Esophagus squamous epithelium (tissue), 4 donors: ENCODE measurements at regions not wholly inside any gene's neighbourhood (a gene's known extent, or its start where the extent isn't known, plus 50 kb on each side); places are given as distances from the start of the nearest gene placed in this dataset.

Experiments
- POLR2A ChIP-seq, 4 donors: fragments of 450-650 bp; IDR thresholded peaks; one replicate each; pipeline ENCODE4 v1.6.1; 2017; ENCODE audit warnings: antibody characterized with exemption in 4 of 4, mild to moderate bottlenecking in 4 of 4, moderate library complexity in 3 of 4
- TF ChIP-seq, protein P1 (sequence below), 6 experiments: fragments of 450-650 bp in 4 of 6; fragments of 200-600 bp in 2 of 6; sonication (generic) in 2 of 6; IDR thresholded peaks; one replicate each; pipeline ENCODE4 v1.5.1; 2016 to 2019; ENCODE audit warnings: antibody characterized with exemption in 6 of 6, mild to moderate bottlenecking in 4 of 6, moderate library complexity in 4 of 6

GRCh38 chr12:75662511-75663159 lies 151.2 kb upstream of the KRR1 start:
- TF ChIP-seq, protein P1, sequence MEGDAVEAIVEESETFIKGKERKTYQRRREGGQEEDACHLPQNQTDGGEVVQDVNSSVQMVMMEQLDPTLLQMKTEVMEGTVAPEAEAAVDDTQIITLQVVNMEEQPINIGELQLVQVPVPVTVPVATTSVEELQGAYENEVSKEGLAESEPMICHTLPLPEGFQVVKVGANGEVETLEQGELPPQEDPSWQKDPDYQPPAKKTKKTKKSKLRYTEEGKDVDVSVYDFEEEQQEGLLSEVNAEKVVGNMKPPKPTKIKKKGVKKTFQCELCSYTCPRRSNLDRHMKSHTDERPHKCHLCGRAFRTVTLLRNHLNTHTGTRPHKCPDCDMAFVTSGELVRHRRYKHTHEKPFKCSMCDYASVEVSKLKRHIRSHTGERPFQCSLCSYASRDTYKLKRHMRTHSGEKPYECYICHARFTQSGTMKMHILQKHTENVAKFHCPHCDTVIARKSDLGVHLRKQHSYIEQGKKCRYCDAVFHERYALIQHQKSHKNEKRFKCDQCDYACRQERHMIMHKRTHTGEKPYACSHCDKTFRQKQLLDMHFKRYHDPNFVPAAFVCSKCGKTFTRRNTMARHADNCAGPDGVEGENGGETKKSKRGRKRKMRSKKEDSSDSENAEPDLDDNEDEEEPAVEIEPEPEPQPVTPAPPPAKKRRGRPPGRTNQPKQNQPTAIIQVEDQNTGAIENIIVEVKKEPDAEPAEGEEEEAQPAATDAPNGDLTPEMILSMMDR (IDR thresholded peaks at IDR 0.05), result no peak
- TF ChIP-seq POLR2A (IDR thresholded peaks at IDR 0.05), result no peak
